ENCODE measurements at regions not wholly inside any gene's neighbourhood (a gene's known extent, or its start where the extent isn't known, plus 50 kb on each side); places are given as distances from the start of the nearest gene placed in this dataset.

GRCh38 chr12:97758586-97758985 is 296.0 kb downstream of the RMST start:
- Mint-ChIP-seq H3K27ac (no peak overlapping the region), H3K9me3 (ENCODE audit: low read depth) (peaks cover 18% of the 10 kb centered on the region), H3K36me3 (ENCODE audit: insufficient read depth) (peaks cover 2% of the 10 kb centered on the region), H3K4me3 (ENCODE audit: low read depth) (no peak overlapping the region), H3K4me1 (ENCODE audit: low read depth) (peaks cover 20% of the 10 kb centered on the region), H3K27me3 (peaks cover 7% of the 10 kb centered on the region)
- DNase-seq (ENCODE audit: low spot score, unreplicated experiment): no peak
- no peak for TF ChIP-seq CTCF (IDR thresholded peaks at IDR 0.05; ENCODE audit: unreplicated experiment)

DNA sequence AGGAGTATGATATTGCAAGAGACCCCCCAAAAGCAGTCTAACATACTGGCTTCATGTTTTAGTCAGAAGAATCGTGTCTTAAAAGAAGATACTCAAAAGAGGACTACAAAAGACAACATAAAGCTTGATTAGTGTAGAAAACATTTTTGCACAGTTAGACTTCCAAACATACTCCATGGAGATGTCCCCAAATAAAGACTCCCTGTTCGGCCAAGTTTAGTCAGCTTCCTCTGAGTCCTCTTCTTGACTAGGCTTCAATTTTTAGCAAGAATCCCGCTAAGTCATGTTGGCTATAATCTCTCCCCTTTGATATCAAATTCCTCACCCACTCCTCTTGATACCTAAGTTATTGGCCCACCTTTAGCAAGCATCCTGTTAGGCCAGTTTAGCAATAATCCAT is 298.0 kb downstream of the RMST start:
- Mint-ChIP-seq H3K27me3 (peaks cover 7% of the 10 kb centered on the region), H3K9me3 (ENCODE audit: low read depth) (peaks cover 18% of the 10 kb centered on the region), H3K4me1 (ENCODE audit: low read depth) (peaks cover 19% of the 10 kb centered on the region), H3K36me3 (ENCODE audit: insufficient read depth) (peaks cover 2% of the 10 kb centered on the region), H3K4me3 (ENCODE audit: low read depth) (no peak overlapping the region), H3K27ac (no peak overlapping the region)
- DNase-seq (ENCODE audit: low spot score, unreplicated experiment): no peak
- TF ChIP-seq CTCF (IDR thresholded peaks at IDR 0.05; ENCODE audit: unreplicated experiment): no peak

GRCh38 chr12:97763113-97763512 is 300.5 kb downstream of the RMST start:
- peaks cover 7% of the 10 kb centered on the region for H3K27me3 Mint-ChIP-seq
- H3K36me3 Mint-ChIP-seq (ENCODE audit: insufficient read depth): peaks cover 2% of the 10 kb centered on the region
- TF ChIP-seq CTCF (IDR thresholded peaks at IDR 0.05; ENCODE audit: unreplicated experiment): no peak
- H3K27ac Mint-ChIP-seq: no peak overlapping the region
- no peak for DNase-seq (ENCODE audit: low spot score, unreplicated experiment)
- H3K9me3 Mint-ChIP-seq (ENCODE audit: low read depth): peaks cover 18% of the 10 kb centered on the region
- peaks cover 11% of the 10 kb centered on the region for H3K4me1 Mint-ChIP-seq (ENCODE audit: low read depth)
- H3K4me3 Mint-ChIP-seq (ENCODE audit: low read depth): no peak overlapping the region

- TF ChIP-seq CTCF (IDR thresholded peaks at IDR 0.05; ENCODE audit: unreplicated experiment): no peak
- H3K27me3 Mint-ChIP-seq: peaks cover 5% of the 10 kb centered on the region
- H3K36me3 Mint-ChIP-seq (ENCODE audit: insufficient read depth): peaks cover 2% of the 10 kb centered on the region
- peaks cover 18% of the 10 kb centered on the region for H3K9me3 Mint-ChIP-seq (ENCODE audit: low read depth)
- H3K4me1 Mint-ChIP-seq (ENCODE audit: low read depth): peaks cover 11% of the 10 kb centered on the region
- no peak for DNase-seq (ENCODE audit: low spot score, unreplicated experiment)
- H3K27ac Mint-ChIP-seq: peak overlapping the region; percentile 20
- H3K4me3 Mint-ChIP-seq (ENCODE audit: low read depth): no peak overlapping the region
Measured at GRCh38 chr12:97764700-97765099, 302.1 kb downstream of the RMST start.

DNA sequence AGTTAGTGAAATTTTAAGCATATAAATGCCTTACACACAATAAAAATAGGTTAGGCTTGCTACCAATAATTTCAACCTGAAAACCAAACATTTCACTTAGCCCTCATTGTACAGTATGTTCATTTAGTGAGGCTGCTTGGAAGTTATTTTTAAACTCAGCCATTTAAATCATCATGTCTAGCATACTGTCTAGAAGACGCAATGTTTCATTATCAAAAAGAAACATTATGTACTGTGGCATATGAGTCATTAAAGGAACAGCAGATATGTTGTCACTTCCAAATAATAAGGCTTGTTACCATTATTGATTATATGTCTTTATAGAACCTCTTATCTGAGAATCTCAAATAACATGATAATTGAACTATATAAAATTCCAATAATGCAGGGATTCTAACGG is 304.7 kb downstream of the RMST start:
- Mint-ChIP-seq H3K4me1 (ENCODE audit: low read depth) (peaks cover 7% of the 10 kb centered on the region), H3K36me3 (ENCODE audit: insufficient read depth) (peaks cover under 1% of the 10 kb centered on the region), H3K27ac (no peak overlapping the region), H3K4me3 (ENCODE audit: low read depth) (no peak overlapping the region), H3K9me3 (ENCODE audit: low read depth) (peaks cover 6% of the 10 kb centered on the region), H3K27me3 (no peaks in the 10 kb centered on the region)
- no peak for TF ChIP-seq CTCF (IDR thresholded peaks at IDR 0.05; ENCODE audit: unreplicated experiment)
- no peak for DNase-seq (ENCODE audit: low spot score, unreplicated experiment)

All from progenitor cell of endocrine pancreas (in vitro differentiated cells).